Hepatocyte (in vitro differentiated cells): ENCODE measurements at regions not wholly inside any gene's neighbourhood (a gene's known extent, or its start where the extent isn't known, plus 50 kb on each side); places are given as distances from the start of the nearest gene placed in this dataset.

Experiments
- CTCF ChIP-seq: fragments of 200-600 bp; sonication (generic); IDR thresholded peaks from 2 replicates; pipeline ENCODE4 v1.5.1; 2016; ENCODE audit warnings: antibody characterized with exemption, mild to moderate bottlenecking; ENCODE audit not compliant: poor library complexity
- EZH2 ChIP-seq: fragments of 200-600 bp; sonication (generic); IDR thresholded peaks from 2 replicates; pipeline ENCODE4 v1.6.1; 2016; ENCODE audit warnings: antibody characterized with exemption, mild to moderate bottlenecking, borderline replicate concordance

GRCh38 chrX:7617994-7618393 is 225.0 kb upstream of the VCX start:
- TF ChIP-seq CTCF (no peak), EZH2 (no peak)
